HEK293T (cell line): ENCODE measurements at regions not wholly inside any gene's neighbourhood (a gene's known extent, or its start where the extent isn't known, plus 50 kb on each side); places are given as distances from the start of the nearest gene placed in this dataset.

ENCODE experiments used
- CTCF ChIA-PET: fragments of 350-600 bp; formaldehyde crosslinking; extraction: SDS; loops from one replicate; lab custom pipeline; 2021; ENCODE audit warnings: antibody characterized with exemption, inconsistent platforms; lab: Yijun Ruan, JAX
- POLR2A ChIA-PET: fragments of 350-600 bp; formaldehyde crosslinking; extraction: SDS; loops from one replicate; lab custom pipeline; 2020; ENCODE audit warnings: antibody characterized with exemption, inconsistent platforms; lab: Yijun Ruan, JAX
- DNase-seq: peaks from one replicate; pipeline ENCODE4 v3.0.0; 2012; ENCODE audit warnings: mixed read lengths; ENCODE audit errors: extremely low spot score
- ARNT ChIP-seq: fragments of 450-650 bp; IDR thresholded peaks from 2 replicates; pipeline ENCODE4 v1.6.1; 2017; ENCODE audit warnings: mild to moderate bottlenecking
- BHLHE40 ChIP-seq: fragments of 450-650 bp; IDR thresholded peaks from 2 replicates; pipeline ENCODE4 v1.6.1; 2016; ENCODE audit warnings: mild to moderate bottlenecking, moderate library complexity, borderline replicate concordance
- CTBP1 ChIP-seq: fragments of 450-650 bp; IDR thresholded peaks from 2 replicates; pipeline ENCODE4 v1.6.1; 2016; ENCODE audit warnings: borderline replicate concordance
- ELF4 ChIP-seq: fragments of 450-650 bp; IDR thresholded peaks from 2 replicates; pipeline ENCODE4 v1.6.1; 2017; ENCODE audit warnings: antibody characterized with exemption
- FOXA1 ChIP-seq: fragments of 450-650 bp; IDR thresholded peaks from 2 replicates; pipeline ENCODE4 v1.6.1; 2016; ENCODE audit warnings: mild to moderate bottlenecking
- FOXK2 ChIP-seq: fragments of 450-650 bp; IDR thresholded peaks from 2 replicates; pipeline ENCODE4 v1.6.1; 2016; ENCODE audit warnings: mild to moderate bottlenecking
- FOXM1 ChIP-seq: fragments of 450-650 bp; IDR thresholded peaks from 2 replicates; pipeline ENCODE4 v1.6.1; 2017; ENCODE audit warnings: mild to moderate bottlenecking, borderline replicate concordance
- HDGF ChIP-seq: fragments of 450-650 bp; IDR thresholded peaks from 2 replicates; pipeline ENCODE4 v1.6.1; 2017; ENCODE audit warnings: antibody characterized with exemption, borderline replicate concordance
- L3MBTL2 ChIP-seq: fragments of 450-650 bp; conservative IDR thresholded peaks from 2 replicates; pipeline ENCODE4 v1.6.1; 2016; ENCODE audit warnings: mild to moderate bottlenecking
- LEF1 ChIP-seq: fragments of 450-650 bp; IDR thresholded peaks from 2 replicates; pipeline ENCODE4 v1.6.1; 2017; ENCODE audit warnings: mild to moderate bottlenecking, borderline replicate concordance
- NFRKB ChIP-seq: fragments of 450-650 bp; IDR thresholded peaks from 2 replicates; pipeline ENCODE4 v1.6.1; 2016; ENCODE audit warnings: mild to moderate bottlenecking, moderate library complexity
- SP1 ChIP-seq: fragments of 450-650 bp; IDR thresholded peaks from 2 replicates; pipeline ENCODE4 v1.6.1; 2017
- SUZ12 ChIP-seq: fragments of 450-650 bp; IDR thresholded peaks from 2 replicates; pipeline ENCODE4 v1.6.1; 2016; ENCODE audit warnings: mild to moderate bottlenecking
- TARDBP ChIP-seq: fragments of 450-650 bp; IDR thresholded peaks from 2 replicates; pipeline ENCODE4 v1.6.1; 2016
- ZNF384 ChIP-seq: fragments of 450-650 bp; IDR thresholded peaks from 2 replicates; pipeline ENCODE4 v1.6.1; 2016
- TF ChIP-seq, protein P1 (sequence below): fragments of 450-650 bp; IDR thresholded peaks from 2 replicates; pipeline ENCODE4 v1.6.1; 2016

DNA sequence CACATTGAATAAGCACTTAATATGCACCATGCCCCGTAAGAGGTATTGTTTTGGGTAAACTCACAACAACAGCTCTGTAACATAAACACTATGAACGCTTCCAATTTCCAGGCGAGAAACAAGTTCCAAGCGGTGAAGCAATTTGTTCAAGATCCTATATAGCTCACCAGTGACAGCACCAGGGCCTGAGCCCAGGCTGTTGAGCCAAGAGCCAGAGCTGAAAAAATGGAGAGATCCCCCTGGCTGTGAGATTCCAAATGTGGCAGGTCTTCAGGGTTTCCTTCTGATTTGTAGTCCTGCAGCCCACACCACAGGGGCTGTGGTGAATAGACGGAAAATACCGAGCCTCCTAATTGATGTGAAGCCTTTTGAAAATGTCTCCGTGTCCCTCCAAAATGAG lies 268.0 kb upstream of the KIRREL3 start:
- CTCF ChIA-PET = no interaction called here
- POLR2A ChIA-PET = no interaction called here
- DNase-seq = no peak
- TF ChIP-seq TARDBP = no peak
- no peak for TF ChIP-seq ELF4
- TF ChIP-seq FOXM1 = no peak
- no peak for TF ChIP-seq NFRKB
- TF ChIP-seq FOXK2 = no peak
- no peak for TF ChIP-seq LEF1
- TF ChIP-seq SUZ12 = no peak
- no peak for TF ChIP-seq BHLHE40

DNA sequence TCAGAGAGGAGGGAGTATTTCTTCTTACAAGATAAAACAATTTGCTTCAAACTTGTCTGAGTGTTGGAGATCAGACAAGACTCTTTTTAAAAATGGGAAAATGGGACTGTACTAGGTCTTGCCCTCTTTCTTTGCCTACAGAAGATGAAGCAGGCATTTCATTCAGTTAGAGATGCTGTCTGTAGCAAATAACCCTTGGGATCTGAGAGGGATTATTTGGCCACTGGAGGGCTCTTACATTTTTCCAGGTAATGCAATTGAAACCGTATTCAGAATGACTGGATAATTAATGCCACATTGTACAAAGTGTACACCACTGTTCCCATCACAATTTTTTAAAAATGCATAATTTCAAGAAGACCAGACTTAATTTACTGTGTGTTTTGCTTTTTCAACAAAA lies 258.5 kb upstream of the KIRREL3 start:
- POLR2A ChIA-PET = no interaction called here
- TF ChIP-seq FOXM1 (no peak), LEF1 (no peak), HDGF (no peak), ZNF384 (no peak), FOXK2 (no peak), SUZ12 (no peak), FOXA1 (no peak), ELF4 (no peak), NFRKB (no peak), SP1 (no peak), L3MBTL2 (no peak), ARNT (no peak), BHLHE40 (no peak), TARDBP (no peak), CTBP1 (no peak)
- TF ChIP-seq, protein P1, sequence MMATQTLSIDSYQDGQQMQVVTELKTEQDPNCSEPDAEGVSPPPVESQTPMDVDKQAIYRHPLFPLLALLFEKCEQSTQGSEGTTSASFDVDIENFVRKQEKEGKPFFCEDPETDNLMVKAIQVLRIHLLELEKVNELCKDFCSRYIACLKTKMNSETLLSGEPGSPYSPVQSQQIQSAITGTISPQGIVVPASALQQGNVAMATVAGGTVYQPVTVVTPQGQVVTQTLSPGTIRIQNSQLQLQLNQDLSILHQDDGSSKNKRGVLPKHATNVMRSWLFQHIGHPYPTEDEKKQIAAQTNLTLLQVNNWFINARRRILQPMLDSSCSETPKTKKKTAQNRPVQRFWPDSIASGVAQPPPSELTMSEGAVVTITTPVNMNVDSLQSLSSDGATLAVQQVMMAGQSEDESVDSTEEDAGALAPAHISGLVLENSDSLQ = no peak
- DNase-seq = no peak
- CTCF ChIA-PET = interaction anchor here (0.7 kb wide), 1 partner anchor 493 kb away, joined by 3 read pairs; no protein-coding TSS in a partner anchor

DNA sequence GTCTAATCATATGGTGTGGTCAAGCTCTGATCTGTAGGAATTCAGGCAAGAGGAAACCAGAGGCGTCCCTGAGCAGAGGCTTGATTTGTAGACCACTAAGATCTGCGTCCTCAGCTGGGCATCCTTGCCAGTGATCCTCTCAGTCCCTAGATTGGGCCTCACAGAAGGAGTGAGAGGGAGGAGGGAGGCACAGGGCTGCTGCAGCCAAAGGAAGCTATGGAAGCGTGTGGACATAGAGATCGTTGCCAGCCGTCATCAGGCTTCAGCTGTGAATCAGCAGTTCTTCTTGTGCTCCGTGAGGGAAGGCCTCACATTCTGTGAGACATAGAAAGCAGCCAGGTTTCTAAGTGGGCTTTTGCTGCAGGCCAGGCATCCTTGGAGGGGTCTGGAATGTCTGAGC lies 254.6 kb upstream of the KIRREL3 start:
- ChIA-PET POLR2A (no interaction called here), CTCF (no interaction called here)
- DNase-seq = no peak
- TF ChIP-seq CTBP1 (no peak), BHLHE40 (no peak)

DNA sequence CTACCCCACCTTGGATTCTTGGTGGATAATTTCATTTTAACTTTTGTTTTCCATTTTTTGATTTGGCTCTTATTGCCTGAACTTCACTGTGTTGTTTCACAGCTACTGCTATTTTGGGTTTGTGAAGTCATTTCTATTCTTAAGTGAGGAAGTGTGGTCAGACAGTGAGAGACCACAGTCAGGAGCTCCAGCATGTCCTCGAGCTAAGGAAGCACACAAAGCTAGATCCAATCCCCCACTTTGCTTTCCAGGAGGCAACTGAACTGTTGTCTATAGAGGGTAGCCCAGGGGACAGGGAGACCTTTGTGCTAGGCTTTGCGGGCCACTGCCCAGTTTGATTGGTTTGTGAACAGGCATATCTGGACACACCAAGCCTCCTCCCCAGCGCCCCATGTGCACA lies 251.8 kb upstream of the KIRREL3 start:
- ChIA-PET CTCF (no interaction called here), POLR2A (no interaction called here)
- no peak for DNase-seq
- TF ChIP-seq SUZ12 (no peak), L3MBTL2 (no peak), HDGF (no peak), ZNF384 (no peak), FOXK2 (no peak), TARDBP (no peak), ARNT (no peak), NFRKB (no peak), BHLHE40 (no peak), LEF1 (no peak), FOXM1 (no peak), FOXA1 (no peak), SP1 (no peak), CTBP1 (no peak), ELF4 (no peak)
- TF ChIP-seq, protein P1 = no peak

DNA sequence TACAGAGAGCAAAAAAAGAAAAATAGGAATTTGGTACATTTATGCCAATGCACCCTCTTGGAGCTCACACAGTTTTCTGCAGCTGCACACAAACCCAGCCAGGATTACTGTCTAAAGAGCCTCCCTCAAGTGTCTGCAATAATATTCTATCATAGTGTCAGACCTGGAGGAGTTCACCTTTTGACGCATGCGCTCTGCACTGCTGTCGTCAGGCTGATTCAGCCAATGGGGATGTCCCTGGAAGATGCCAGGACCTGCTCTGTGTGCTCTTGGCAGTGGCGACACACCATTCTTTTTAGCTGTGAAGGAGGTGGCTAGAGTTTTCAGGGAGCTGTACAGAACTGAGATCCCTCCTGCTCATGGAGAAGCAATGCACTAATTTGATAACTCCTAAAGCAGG lies 249.0 kb upstream of the KIRREL3 start:
- ChIA-PET POLR2A (no interaction called here), CTCF (no interaction called here)
- no peak for TF ChIP-seq BHLHE40
- no peak for TF ChIP-seq HDGF
- no peak for TF ChIP-seq SP1
- TF ChIP-seq FOXK2 = no peak
- TF ChIP-seq ZNF384 = no peak
- TF ChIP-seq SUZ12 = no peak
- no peak for TF ChIP-seq TARDBP
- TF ChIP-seq FOXM1 = no peak
- DNase-seq = no peak

DNA sequence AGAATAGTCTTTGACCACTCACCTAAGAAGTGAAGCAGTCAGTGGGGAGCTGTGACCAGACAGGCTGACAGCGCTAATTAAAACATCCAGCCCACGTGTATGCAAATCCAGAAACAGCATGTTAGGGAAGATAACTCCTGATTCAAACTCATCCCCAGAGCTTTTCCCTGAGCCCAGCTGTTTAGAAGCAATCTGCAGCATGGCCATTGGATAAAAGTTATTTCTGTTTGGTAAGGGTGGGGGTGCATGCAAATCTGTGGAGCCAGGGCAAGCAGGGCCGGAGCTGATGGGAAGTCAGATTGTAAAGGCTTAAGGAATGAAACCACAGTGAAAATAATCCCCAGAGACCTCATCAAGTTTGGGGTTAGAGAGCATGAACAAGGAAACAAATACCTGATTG lies 247.9 kb upstream of the KIRREL3 start:
- ChIA-PET CTCF (no interaction called here), POLR2A (no interaction called here)
- no peak for TF ChIP-seq TARDBP
- no peak for TF ChIP-seq CTBP1
- TF ChIP-seq LEF1 = no peak
- no peak for TF ChIP-seq SUZ12
- no peak for TF ChIP-seq HDGF
- TF ChIP-seq FOXK2 = no peak
- no peak for TF ChIP-seq FOXA1
- no peak for TF ChIP-seq ZNF384
- no peak for TF ChIP-seq ELF4
- TF ChIP-seq L3MBTL2 = no peak
- TF ChIP-seq BHLHE40 = no peak
- TF ChIP-seq, protein P1 = no peak
- TF ChIP-seq FOXM1 = no peak
- DNase-seq = no peak

DNA sequence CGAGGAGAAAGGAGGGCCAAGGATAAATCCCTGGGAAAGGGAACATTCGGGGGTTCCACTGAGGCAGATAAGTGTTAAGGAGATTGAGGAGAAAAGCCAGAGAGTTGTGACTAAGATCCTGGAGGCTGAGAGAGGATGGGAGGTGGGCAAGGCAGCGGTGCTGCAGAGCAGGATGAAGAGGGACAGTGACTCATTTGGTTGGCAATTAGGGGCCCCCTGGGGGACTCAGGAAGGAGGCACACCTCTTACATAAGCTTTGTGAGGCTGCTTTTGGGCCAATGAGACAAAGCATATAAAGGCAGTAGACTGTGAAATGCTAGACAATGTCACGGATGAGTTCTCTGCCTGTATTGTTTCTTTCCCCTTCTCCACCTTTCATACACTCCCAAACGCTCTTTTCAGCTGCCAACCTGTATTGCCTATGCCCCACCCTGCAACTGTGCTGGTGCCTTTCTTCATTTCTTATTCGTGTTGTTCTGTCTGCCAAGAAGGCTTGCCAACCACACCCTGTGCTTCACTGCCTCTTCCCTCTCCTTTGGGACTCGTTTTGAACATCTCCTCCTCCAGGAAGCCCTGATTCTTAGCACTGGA lies 246.8 kb upstream of the KIRREL3 start:
- CTCF ChIA-PET = no interaction called here
- DNase-seq = no peak
- TF ChIP-seq LEF1 (no peak), FOXM1 (no peak), CTBP1 (no peak), TARDBP (no peak), FOXK2 (no peak), ARNT (no peak)

More for the DNA sequence above, 246.8 kb upstream of the KIRREL3 start:
- POLR2A ChIA-PET = no interaction called here
